Lung (tissue), 11 donors: ENCODE measurements at regions not wholly inside any gene's neighbourhood (a gene's known extent, or its start where the extent isn't known, plus 50 kb on each side); places are given as distances from the start of the nearest gene placed in this dataset.

ENCODE experiments used
- ATAC-seq: fragments of 200-7000 bp; cut with Tn5 transposase; one replicate; pipeline ENCODE4 v1.9.1; 2020; ENCODE audit warnings: moderate number of reproducible peaks; ENCODE audit not compliant: insufficient read depth, low FRiP score
- DNase-seq, 3 donors: peaks; one replicate each; pipeline ENCODE4 v3.0.0-alpha.2; 2013 to 2017
- H3K27ac ChIP-seq, 2 donors: one replicate each; pipeline ENCODE4 v1.5.1; 2013; ENCODE audit warnings: mild to moderate bottlenecking in 2 of 2, moderate library complexity in 2 of 2, control low read depth in 1 of 2, inconsistent platforms in 1 of 2, low read depth in 1 of 2, low read length in 1 of 2
- H3K27me3 ChIP-seq, 3 donors: one replicate each; pipeline ENCODE4 v1.5.1; 2013; ENCODE audit warnings: low read length in 2 of 3; ENCODE audit not compliant: control insufficient read depth in 3 of 3, insufficient read depth in 3 of 3
- H3K36me3 ChIP-seq, 4 donors: one replicate each; pipeline ENCODE4 v1.5.1; 2013; ENCODE audit warnings: low read length in 4 of 4, mild to moderate bottlenecking in 1 of 4, moderate library complexity in 1 of 4; ENCODE audit not compliant: control insufficient read depth in 4 of 4, insufficient read depth in 4 of 4
- H3K4me1 ChIP-seq, 5 donors: one replicate each; pipeline ENCODE4 v1.5.1; 2013; ENCODE audit warnings: low read length in 5 of 5, mild to moderate bottlenecking in 2 of 5, moderate library complexity in 1 of 5; ENCODE audit not compliant: control insufficient read depth in 5 of 5, insufficient read depth in 5 of 5
- H3K4me3 ChIP-seq: one replicate; pipeline ENCODE4 v1.5.1; 2013; ENCODE audit warnings: mild to moderate bottlenecking, control low read depth, moderate library complexity
- H3K9ac ChIP-seq, 2 donors: one replicate each; pipeline ENCODE4 v1.5.1; 2013; ENCODE audit warnings: low read length in 2 of 2, control low read depth in 1 of 2; ENCODE audit not compliant: insufficient read depth in 1 of 2
- H3K9me3 ChIP-seq, 4 donors: one replicate each; pipeline ENCODE4 v1.5.1; 2013; ENCODE audit warnings: low read length in 3 of 4, mild to moderate bottlenecking in 1 of 4, moderate library complexity in 1 of 4; ENCODE audit not compliant: control insufficient read depth in 4 of 4, insufficient read depth in 3 of 4
- CTCF ChIP-seq: IDR thresholded peaks from 2 replicates; pipeline ENCODE4 v1.5.1; 2012; ENCODE audit warnings: mild to moderate bottlenecking; ENCODE audit errors: control extremely low read depth, extremely low read depth
- WGBS, 2 donors: extraction: QIAGEN DNeasy Blood & Tissue Kit; methylation state at CpG; one replicate each; pipeline ENCODE4 v1.1.7; 2013; 5-methylcytosine and 5-hydroxymethylcytosine counted together
- donor health status: control.
- donor health status: control.
- donor health status: Bipolar disorder and iron deficiency.
- donor health status: healthy.
- donor health status: DM: yes; HTN: yes; CAD: no.

GRCh38 chr2:146081459-146081858, 1561.5 kb upstream of the ZEB2 start:
- no peak overlapping the region for H3K4me3 ChIP-seq
- 83 to 91% methylated on average over 1 of the region's 1 CpG for WGBS, 2 donors
- no peaks in the 10 kb centered on the region for H3K4me1 ChIP-seq
- no peak for TF ChIP-seq CTCF
- no peak overlapping the region for H3K27ac ChIP-seq
- ATAC-seq, result no peak
- no peaks in the 10 kb centered on the region for H3K27me3 ChIP-seq
- H3K9ac ChIP-seq, result no peak overlapping the region
- no peaks in the 10 kb centered on the region for H3K9me3 ChIP-seq
- H3K36me3 ChIP-seq, result no peaks in the 10 kb centered on the region
- no peak for DNase-seq

DNA sequence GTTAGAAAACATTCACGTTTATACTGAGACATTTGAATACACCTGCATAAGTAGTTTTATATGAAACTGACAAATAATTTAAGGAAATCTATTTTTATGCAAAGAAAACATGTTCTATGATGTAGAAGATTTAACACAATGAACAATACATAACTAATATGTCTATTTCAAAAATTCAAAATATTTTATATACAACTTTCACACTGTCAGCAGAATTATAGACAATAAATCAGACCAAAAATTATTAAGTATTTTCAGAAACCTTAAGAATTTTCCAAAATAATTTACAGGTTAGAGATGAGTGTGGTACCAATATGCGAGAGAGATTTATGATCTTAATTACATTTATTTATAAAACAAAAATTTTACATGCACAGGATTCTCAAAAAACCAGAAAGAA, 1561.0 kb upstream of the ZEB2 start:
- H3K4me3 ChIP-seq, result no peak overlapping the region
- TF ChIP-seq CTCF, result no peak
- no peaks in the 10 kb centered on the region for H3K4me1 ChIP-seq
- H3K27ac ChIP-seq, result no peak overlapping the region
- no peak for DNase-seq
- H3K27me3 ChIP-seq, result no peaks in the 10 kb centered on the region
- 84 to 91% methylated on average over 2 of the region's 2 CpGs for WGBS, 2 donors
- no peak overlapping the region for H3K9ac ChIP-seq
- no peaks in the 10 kb centered on the region for H3K9me3 ChIP-seq
- no peak for ATAC-seq
- H3K36me3 ChIP-seq, result no peaks in the 10 kb centered on the region

GRCh38 chr2:146079216-146079615, 1559.3 kb upstream of the ZEB2 start:
- 74 to 81% methylated on average over 1 of the region's 1 CpG for WGBS, 2 donors
- Histone ChIP-seq H3K27me3 (no peaks in the 10 kb centered on the region), H3K36me3 (no peaks in the 10 kb centered on the region), H3K4me1 (no peaks in the 10 kb centered on the region), H3K4me3 (no peak overlapping the region), H3K27ac (no peak overlapping the region), H3K9me3 (no peaks in the 10 kb centered on the region), H3K9ac (no peak overlapping the region)
- ATAC-seq (no peak), DNase-seq (no peak)
- no peak for TF ChIP-seq CTCF

DNA sequence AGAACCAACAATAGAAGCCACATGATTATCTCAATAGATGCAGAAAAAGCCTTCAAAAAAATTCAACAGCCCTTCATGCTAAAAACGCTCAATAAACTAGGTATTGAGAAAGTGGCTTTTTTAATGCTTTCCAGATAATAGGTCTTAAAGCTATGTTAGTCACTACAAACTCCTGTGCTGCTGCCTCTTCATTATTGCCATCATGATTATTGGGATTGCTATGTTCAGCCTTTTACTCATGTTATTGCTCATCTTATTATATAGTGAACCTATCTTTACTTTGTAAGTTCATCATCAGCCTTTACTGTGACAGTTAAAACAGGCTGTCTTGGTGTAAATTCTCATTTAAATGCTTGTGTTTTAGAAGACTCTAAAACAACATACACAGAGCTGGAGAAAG, 1557.2 kb upstream of the ZEB2 start:
- WGBS, 2 donors, result 87 to 97% methylated on average over 1 of the region's 1 CpG
- no peak for ATAC-seq
- no peak overlapping the region for H3K9ac ChIP-seq
- DNase-seq, result no peak
- no peak overlapping the region for H3K27ac ChIP-seq
- no peak overlapping the region for H3K4me3 ChIP-seq
- H3K36me3 ChIP-seq, result no peaks in the 10 kb centered on the region
- TF ChIP-seq CTCF, result no peak
- H3K27me3 ChIP-seq, result no peaks in the 10 kb centered on the region
- no peaks in the 10 kb centered on the region for H3K9me3 ChIP-seq
- H3K4me1 ChIP-seq, result no peaks in the 10 kb centered on the region
